ENCODE measurements at regions not wholly inside any gene's neighbourhood (a gene's known extent, or its start where the extent isn't known, plus 50 kb on each side); places are given as distances from the start of the nearest gene placed in this dataset.

GRCh38 chr9:93900971-93901861, 53.9 kb downstream of the BARX1 start:
- DNase-seq (ENCODE audit: low read depth), result no peak
- no peak for TF ChIP-seq CTCF (IDR thresholded peaks at IDR 0.05; ENCODE audit: low read depth, low read length, missing control alignments)
- no peak overlapping the region for H3K4me3 ChIP-seq (ENCODE audit: low read depth, low read length)

- H3K4me3 ChIP-seq (ENCODE audit: low read depth, low read length), result no peak overlapping the region
- TF ChIP-seq CTCF (IDR thresholded peaks at IDR 0.05; ENCODE audit: low read depth, low read length, missing control alignments), result no peak
- DNase-seq (ENCODE audit: low read depth), result no peak
Observed at GRCh38 chr9:93900436-93900819, 54.7 kb downstream of the BARX1 start.

- no peak for DNase-seq (ENCODE audit: low read depth)
Observed at GRCh38 chr9:93899609-93900435, 55.3 kb downstream of the BARX1 start.

GRCh38 chr9:93898502-93899426, 56.4 kb downstream of the BARX1 start:
- no peak overlapping the region for H3K4me3 ChIP-seq (ENCODE audit: low read depth, low read length)
- no peak for TF ChIP-seq CTCF (IDR thresholded peaks at IDR 0.05; ENCODE audit: low read depth, low read length, missing control alignments)
- DNase-seq (ENCODE audit: low read depth), result no peak

More at GRCh38 chr9:93899609-93900435, 55.3 kb downstream of the BARX1 start:
- no peak overlapping the region for H3K4me3 ChIP-seq (ENCODE audit: low read depth, low read length)
- no peak for TF ChIP-seq CTCF (IDR thresholded peaks at IDR 0.05; ENCODE audit: low read depth, low read length, missing control alignments)

GRCh38 chr9:93898026-93898425, 57.1 kb downstream of the BARX1 start:
- no peak overlapping the region for H3K4me3 ChIP-seq (ENCODE audit: low read depth, low read length)
- TF ChIP-seq CTCF (IDR thresholded peaks at IDR 0.05; ENCODE audit: low read depth, low read length, missing control alignments), result no peak
- no peak for DNase-seq (ENCODE audit: low read depth)

Data from GM12864 (cell line).